ENCODE measurements at regions not wholly inside any gene's neighbourhood (a gene's known extent, or its start where the extent isn't known, plus 50 kb on each side); places are given as distances from the start of the nearest gene placed in this dataset.

DNA sequence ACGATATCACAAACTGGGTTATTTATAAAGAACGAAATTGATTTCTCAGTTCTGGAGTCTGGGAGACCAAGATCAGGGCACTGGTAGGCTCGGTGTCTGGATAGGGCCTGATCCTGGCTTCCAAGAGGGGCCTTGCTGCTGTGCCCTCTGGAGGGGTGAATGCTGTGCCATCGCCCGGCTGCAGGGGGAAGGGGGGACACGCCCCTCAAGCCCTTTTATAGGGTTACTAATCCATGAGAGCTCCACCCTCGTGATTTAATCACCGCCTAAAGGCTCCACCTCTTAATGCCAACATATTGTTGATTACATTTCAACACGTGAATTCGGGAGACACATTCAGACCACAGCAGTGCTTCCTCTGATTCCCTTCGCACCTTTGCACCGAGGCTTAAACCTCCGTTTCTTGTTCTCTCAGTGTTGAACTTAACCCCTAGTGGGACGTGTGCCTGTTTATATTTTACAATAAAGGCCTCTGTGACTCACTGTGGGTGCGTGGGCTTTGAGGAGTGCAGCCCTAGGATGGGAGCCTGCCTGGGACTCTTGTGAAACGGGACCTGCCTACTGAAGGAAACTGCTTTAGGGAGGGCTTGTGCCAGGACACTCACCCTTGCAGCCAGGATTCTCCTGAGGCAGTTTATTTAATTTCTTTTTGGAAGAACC lies 52.4 kb upstream of the SPATA13 start:
- TF ChIP-seq EZH2 (optimal IDR thresholded peaks at IDR 0.05; ENCODE audit: low read depth, low read length), result no peak
- TF ChIP-seq, protein P1, sequence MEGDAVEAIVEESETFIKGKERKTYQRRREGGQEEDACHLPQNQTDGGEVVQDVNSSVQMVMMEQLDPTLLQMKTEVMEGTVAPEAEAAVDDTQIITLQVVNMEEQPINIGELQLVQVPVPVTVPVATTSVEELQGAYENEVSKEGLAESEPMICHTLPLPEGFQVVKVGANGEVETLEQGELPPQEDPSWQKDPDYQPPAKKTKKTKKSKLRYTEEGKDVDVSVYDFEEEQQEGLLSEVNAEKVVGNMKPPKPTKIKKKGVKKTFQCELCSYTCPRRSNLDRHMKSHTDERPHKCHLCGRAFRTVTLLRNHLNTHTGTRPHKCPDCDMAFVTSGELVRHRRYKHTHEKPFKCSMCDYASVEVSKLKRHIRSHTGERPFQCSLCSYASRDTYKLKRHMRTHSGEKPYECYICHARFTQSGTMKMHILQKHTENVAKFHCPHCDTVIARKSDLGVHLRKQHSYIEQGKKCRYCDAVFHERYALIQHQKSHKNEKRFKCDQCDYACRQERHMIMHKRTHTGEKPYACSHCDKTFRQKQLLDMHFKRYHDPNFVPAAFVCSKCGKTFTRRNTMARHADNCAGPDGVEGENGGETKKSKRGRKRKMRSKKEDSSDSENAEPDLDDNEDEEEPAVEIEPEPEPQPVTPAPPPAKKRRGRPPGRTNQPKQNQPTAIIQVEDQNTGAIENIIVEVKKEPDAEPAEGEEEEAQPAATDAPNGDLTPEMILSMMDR (IDR thresholded peaks at IDR 0.05; ENCODE audit: low read length), result no peak

Measured in MM.1S (cell line).